NCI-H2107 (cell line): ENCODE measurements at regions not wholly inside any gene's neighbourhood (a gene's known extent, or its start where the extent isn't known, plus 50 kb on each side); places are given as distances from the start of the nearest gene placed in this dataset.

ENCODE experiments used
- DNase-seq: peaks from one replicate; lab custom pipeline; 2025; lab: John Stamatoyannopoulos, UW

DNA sequence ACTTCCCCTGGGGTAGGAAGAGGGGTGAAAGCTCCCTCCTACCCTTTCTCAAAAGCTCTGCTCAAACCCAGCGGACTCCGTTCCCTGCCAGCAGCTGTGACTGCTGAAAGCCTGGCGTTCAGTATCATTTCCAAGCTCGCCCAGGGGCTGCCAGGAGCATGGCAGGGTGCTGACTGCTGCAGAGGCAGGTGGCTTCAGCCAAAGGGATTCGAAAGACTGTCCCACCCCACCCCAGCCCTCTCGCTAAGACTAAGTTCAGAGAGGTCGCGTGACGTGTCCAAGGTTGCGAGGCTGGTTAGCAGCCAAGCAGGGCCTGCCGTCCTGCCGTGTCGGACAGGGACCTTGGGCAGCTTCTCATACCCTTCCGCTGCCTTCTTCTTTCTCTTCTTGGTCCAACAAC is 72.3 kb upstream of the RAB12 start:
- DNase-seq = no peak

DNA sequence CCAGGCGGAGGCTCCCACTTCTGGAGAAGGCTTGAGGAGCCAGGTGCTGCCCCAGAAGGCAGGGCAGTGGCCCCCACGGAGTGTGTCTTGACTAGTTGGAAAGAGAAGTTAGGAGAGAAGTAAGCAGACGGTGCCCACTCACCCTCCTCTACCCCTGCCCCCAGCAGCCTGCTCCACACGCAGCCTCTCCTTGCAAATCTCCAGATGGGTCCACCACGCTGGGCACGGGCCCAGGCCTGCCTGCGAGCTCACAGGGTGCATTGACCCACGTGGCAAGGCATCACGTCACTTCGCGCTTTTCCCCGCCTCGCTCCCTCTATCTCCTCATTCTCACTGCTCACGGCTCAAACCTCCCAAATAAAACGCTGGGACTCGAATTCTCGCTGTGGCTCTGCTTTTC is 71.8 kb upstream of the RAB12 start:
- no peak for DNase-seq

DNA sequence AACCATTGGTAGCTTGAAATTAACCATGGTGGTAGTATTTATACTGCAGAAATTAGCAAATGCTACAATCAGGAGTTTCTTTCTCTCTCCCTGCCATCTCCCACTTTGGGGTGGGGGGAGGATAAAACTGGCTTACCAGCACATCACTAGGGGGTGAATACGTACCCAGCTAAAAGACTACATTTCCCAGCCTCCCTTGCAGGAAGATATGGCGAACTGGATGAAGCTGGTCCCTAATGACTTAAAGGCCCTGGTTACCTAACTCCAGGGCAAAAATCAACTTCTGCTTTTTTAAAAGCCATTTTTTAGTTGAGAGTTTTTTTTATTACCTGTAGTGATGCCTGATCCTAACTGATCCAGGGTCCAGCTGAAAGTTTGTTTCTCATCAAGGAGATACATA is 70.3 kb upstream of the RAB12 start:
- no peak for DNase-seq

DNA sequence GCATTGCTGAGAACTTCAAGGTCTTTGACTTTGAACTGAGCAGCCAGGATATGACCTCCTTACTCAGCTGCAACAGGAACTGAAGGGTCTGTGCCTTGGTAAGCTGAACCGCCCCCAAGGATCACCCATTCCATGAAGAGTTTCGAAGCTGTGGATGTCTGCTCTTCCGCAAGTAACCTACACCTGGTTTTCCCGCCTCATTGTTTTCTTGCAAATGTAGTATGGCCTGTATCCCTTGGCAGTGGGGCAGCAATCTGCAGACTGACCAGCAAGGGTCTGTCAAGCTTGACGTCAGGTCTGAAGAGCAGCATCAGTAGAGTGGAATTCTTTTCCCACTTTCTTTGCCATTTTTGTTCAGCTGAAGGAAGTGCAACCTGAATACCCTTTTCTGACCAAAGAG is 62.6 kb upstream of the RAB12 start:
- no peak for DNase-seq

DNA sequence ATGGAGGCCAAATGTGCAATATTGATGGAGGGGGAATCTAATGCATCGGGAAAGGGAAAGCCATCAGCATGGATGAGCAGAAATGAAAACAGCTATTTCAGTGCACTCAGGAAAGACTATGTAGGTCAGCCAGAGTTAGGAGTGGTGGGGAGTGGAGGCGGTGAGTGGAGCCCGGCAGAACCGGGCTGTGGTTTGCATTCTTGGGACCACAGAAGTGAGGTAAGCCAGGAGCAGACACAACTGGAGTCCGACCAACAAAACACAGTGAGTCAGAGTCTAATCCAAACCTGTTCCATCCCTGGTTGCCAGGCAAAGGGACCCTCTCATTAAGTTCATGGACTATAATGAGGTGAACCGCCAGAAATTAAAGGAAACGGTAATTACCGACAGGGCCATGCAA is 61.1 kb upstream of the RAB12 start:
- DNase-seq = no peak

DNA sequence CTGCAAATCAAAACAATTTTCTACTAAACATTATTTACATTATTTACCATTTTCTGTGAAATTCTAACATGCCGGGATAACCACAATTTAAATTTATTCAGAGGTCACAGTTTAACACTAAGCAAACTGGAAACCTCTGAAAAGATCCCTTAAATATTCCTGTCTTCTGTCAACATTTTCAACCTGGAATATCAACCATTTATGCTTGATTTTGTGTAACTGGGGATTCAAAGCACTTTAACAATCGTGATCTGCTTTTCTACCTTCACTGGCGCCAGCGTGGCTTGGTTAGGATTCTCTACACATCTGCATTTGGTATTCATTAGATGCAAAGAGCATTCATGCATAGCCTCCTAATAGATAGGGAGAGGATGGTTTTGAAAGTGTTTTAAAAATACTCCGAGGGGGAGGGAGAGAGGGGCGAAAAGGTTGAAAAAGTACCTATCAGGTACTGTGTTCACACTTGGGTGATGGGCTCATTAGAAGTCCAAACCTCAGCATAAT is 59.9 kb upstream of the RAB12 start:
- DNase-seq = no peak

DNA sequence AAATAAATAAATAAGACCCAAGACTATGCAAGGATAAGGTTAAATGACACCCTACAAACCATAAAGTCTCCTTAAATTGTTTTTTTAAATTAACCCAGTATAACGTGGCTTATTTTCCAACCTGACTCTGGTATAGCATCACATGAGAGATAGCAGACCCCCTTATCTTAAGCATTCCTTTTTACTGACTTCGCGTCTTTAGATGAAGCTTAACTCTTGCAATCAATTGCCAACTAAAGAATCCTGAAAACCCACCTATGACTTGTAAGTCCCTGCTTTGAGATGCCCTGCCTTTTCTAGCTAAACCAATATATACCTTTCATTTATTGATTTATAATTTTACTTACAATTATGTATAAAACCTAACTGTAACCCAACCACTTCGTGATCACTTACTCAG is 57.1 kb upstream of the RAB12 start:
- DNase-seq = no peak

DNA sequence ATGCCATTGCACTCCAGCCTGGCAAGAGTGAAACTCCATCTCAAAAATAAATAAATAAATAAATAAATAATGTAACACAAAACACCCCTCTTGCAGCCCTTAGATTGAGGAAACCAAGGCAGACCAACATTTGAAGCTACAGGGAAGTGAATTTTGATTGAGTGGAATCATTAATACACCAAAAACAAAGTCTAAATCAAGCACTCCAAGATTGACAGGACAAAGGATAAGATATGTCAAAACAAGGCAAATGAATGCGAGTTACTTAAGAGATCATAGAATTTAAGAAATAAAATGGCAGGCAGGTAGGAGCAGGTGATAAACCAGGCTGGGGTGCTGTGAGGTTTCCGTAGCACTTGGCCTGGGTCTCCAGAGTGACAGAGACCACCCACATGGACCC is 54.9 kb upstream of the RAB12 start:
- no peak for DNase-seq

DNA sequence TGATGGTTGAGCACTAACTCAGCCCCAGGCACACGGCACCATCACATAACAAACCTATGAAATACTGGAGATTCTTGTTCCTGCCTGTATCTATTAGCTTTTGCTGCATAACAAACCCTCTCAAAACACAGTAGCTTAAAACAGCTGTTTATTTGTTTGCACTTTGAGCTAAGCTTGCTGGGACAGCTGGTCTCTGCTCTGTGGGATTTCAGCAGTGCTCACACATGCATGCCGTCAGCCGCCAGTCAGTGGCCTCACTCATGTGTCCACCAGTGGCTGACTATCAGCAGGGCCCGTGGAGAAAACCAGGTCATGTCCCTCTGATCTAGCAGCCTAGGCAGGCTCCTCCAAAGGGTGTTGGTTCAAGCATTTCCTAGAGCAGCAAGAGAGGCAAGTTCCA is 52.8 kb upstream of the RAB12 start:
- no peak for DNase-seq
